ENCODE measurements at regions not wholly inside any gene's neighbourhood (a gene's known extent, or its start where the extent isn't known, plus 50 kb on each side); places are given as distances from the start of the nearest gene placed in this dataset.

DNA sequence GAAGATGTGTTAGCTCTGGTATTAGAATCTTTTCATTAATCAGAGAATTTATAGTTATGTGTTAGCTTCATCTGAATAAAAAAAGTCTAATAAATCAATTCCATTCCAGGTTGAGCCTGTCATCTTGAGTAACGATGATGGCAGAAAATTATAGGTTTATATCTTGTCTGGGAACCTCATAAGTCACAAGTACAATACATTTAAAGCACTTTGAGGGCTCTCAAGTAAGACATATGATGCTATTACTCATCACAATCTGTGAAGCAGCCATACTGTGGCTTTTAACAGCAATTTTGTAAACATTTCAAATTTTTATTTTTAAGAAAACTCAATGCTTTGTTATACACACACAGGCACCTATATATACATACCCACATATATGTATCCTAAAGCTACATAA, 484.1 kb upstream of the VRK2 start:
- 39 to 62% methylated on average over 1 of the region's 1 CpG for WGBS, 2 donors
- Histone ChIP-seq H3K27ac (no peak overlapping the region), H3K27me3 (no peaks in the 10 kb centered on the region), H3K9me3 (no peaks in the 10 kb centered on the region), H3K36me3 (no peaks in the 10 kb centered on the region), H3K4me3 (no peak overlapping the region), H3K4me1 (no peaks in the 10 kb centered on the region)
- DNase-seq, result no peak
- intact Hi-C loops (cut with DNase I), result no loop called here
- no peak for TF ChIP-seq POLR2A (IDR thresholded peaks at IDR 0.05)
- TF ChIP-seq, protein P1, sequence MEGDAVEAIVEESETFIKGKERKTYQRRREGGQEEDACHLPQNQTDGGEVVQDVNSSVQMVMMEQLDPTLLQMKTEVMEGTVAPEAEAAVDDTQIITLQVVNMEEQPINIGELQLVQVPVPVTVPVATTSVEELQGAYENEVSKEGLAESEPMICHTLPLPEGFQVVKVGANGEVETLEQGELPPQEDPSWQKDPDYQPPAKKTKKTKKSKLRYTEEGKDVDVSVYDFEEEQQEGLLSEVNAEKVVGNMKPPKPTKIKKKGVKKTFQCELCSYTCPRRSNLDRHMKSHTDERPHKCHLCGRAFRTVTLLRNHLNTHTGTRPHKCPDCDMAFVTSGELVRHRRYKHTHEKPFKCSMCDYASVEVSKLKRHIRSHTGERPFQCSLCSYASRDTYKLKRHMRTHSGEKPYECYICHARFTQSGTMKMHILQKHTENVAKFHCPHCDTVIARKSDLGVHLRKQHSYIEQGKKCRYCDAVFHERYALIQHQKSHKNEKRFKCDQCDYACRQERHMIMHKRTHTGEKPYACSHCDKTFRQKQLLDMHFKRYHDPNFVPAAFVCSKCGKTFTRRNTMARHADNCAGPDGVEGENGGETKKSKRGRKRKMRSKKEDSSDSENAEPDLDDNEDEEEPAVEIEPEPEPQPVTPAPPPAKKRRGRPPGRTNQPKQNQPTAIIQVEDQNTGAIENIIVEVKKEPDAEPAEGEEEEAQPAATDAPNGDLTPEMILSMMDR (IDR thresholded peaks at IDR 0.05), result no peak

DNA sequence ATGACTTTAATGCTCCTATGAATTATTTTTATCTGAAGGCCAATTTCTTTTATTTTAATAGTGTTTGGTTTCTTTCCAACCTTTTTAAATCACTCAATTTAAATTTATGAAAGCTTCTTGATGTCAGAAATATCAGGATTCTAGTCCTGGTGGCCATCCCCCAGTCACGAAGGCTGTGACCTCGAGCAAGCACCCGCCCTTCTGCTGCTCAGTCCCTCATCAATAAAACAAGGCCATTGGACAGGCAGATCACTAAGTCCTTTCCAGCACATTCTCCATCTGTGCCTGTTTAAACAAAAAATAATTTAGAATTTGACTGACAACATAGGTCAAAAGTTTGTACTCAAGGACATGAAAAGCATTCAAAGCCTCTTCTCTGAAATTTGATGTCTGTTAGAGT, 483.6 kb upstream of the VRK2 start:
- no peaks in the 10 kb centered on the region for H3K36me3 ChIP-seq
- no peaks in the 10 kb centered on the region for H3K4me1 ChIP-seq
- no peak overlapping the region for H3K4me3 ChIP-seq
- no peak overlapping the region for H3K27ac ChIP-seq
- intact Hi-C loops (cut with DNase I), result no loop called here
- no peak for DNase-seq
- TF ChIP-seq, protein P1 (IDR thresholded peaks at IDR 0.05), result no peak
- H3K27me3 ChIP-seq, result no peaks in the 10 kb centered on the region
- no peaks in the 10 kb centered on the region for H3K9me3 ChIP-seq
- WGBS, 2 donors, result 63 to 71% methylated on average over 3 of the region's 3 CpGs

DNA sequence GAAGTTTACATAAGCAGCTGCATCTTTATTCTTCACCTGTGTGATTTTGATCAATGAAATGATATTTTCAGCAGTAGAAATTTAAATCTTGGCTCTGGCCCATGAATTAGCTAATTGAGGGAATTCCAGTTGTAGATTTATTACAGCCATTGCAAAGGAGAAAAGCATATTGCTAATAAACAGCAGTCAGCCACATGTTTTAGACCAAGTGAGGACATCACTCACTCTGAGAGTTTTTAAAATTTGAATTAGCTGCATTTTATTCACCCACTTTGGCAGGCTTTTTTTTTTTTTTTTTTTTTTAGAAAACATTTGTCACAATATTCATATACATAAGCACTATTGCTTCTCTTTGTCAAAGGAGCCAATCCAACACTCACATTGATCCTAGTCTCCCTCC, 479.4 kb upstream of the VRK2 start:
- no peaks in the 10 kb centered on the region for H3K27me3 ChIP-seq
- H3K4me1 ChIP-seq, result no peaks in the 10 kb centered on the region
- H3K27ac ChIP-seq, result no peak overlapping the region
- H3K4me3 ChIP-seq, result no peak overlapping the region
- no peak for DNase-seq
- no peak for TF ChIP-seq POLR2A (IDR thresholded peaks at IDR 0.05)
- TF ChIP-seq, protein P1 (IDR thresholded peaks at IDR 0.05), result no peak
- intact Hi-C loops (cut with DNase I), result no loop called here
- no peaks in the 10 kb centered on the region for H3K36me3 ChIP-seq
- no peaks in the 10 kb centered on the region for H3K9me3 ChIP-seq

DNA sequence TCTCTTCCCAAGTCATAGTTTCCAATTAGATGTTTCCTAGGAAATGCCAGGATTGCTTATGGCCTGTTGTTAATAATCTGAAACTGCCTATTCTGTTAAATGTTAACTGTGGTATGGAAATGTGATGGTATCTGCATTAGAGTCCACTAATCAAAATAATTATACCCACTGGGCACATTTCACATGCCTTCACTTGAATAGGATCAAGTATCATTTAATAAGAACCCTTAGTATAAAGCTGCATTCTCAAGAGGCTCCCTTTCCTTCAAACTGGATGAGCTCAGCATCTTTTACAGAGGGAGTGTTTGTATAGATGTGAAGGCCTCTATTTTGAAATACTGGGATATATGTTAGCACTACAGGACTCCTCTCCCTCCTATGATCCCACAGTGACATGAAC, 477.2 kb upstream of the VRK2 start:
- Histone ChIP-seq H3K27ac (no peak overlapping the region), H3K27me3 (no peaks in the 10 kb centered on the region), H3K4me1 (no peaks in the 10 kb centered on the region), H3K36me3 (no peaks in the 10 kb centered on the region), H3K4me3 (no peak overlapping the region), H3K9me3 (no peaks in the 10 kb centered on the region)
- intact Hi-C loops (cut with DNase I), result no loop called here
- TF ChIP-seq, protein P1 (IDR thresholded peaks at IDR 0.05), result no peak
- TF ChIP-seq POLR2A (IDR thresholded peaks at IDR 0.05), result no peak
- no peak for DNase-seq

DNA sequence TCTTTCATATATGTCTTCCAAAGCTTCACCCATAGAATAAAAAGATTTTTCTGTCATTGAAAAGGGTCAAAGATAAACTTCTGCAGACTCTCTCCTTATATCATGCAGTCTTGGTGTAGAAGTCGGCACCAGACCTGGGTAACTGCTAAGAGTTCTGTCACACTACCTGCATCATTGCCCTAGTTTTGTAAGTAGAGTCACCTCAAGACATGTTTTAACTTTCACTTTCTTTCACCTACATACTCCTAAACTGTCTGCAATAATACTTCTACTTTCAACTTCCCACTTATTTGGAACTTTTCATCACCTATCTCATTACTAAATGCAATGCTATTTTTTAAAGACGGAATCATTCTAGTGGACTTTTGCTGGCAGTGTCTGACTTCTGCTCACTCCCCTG, 475.6 kb upstream of the VRK2 start:
- DNase-seq, result no peak
- WGBS, 2 donors, result 83 to 91% methylated on average over 2 of the region's 2 CpGs
- Histone ChIP-seq H3K27me3 (no peaks in the 10 kb centered on the region), H3K4me3 (no peak overlapping the region), H3K36me3 (no peaks in the 10 kb centered on the region), H3K4me1 (no peaks in the 10 kb centered on the region), H3K9me3 (no peaks in the 10 kb centered on the region), H3K27ac (no peak overlapping the region)
- intact Hi-C loops (cut with DNase I), result no loop called here
- TF ChIP-seq POLR2A (IDR thresholded peaks at IDR 0.05), result no peak
- TF ChIP-seq, protein P1 (IDR thresholded peaks at IDR 0.05), result no peak

All from esophagus squamous epithelium (tissue), 5 donors.